22Rv1 (cell line): ENCODE measurements at regions not wholly inside any gene's neighbourhood (a gene's known extent, or its start where the extent isn't known, plus 50 kb on each side); places are given as distances from the start of the nearest gene placed in this dataset.

Experiments used
- H3K27ac ChIP-seq: fragments of 450-650 bp; 2 replicates; pipeline ENCODE4 v1.5.1; 2017
- ZFX ChIP-seq: fragments of 450-650 bp; IDR thresholded peaks from 2 replicates; pipeline ENCODE4 v1.6.1; 2017; ENCODE audit warnings: antibody characterized with exemption, borderline replicate concordance
- TF ChIP-seq, protein P1 (sequence below): fragments of 450-650 bp; IDR thresholded peaks from 2 replicates; pipeline ENCODE4 v1.5.1; 2017; ENCODE audit warnings: mild to moderate bottlenecking

DNA sequence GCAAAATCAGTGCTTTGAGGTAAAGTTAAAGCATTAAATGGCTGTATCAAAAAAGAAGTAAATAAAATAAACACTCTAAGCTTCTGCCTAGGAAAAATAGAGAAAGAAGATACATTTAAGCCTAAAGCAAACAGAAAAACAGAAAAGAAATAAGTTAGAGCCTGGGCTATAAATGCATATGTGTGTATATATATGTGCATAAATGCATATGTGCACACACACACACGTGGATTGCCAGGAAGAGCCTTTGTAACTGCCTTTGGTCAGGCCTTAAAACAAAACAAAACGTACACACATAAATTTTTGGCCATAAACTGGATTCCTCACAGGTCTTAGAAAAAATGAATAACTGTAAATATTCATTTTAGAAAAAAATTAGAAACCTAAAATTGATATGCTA lies 925.8 kb downstream of the MRPL39 start:
- H3K27ac ChIP-seq = no peak overlapping the region
- TF ChIP-seq ZFX = no peak
- TF ChIP-seq, protein P1, sequence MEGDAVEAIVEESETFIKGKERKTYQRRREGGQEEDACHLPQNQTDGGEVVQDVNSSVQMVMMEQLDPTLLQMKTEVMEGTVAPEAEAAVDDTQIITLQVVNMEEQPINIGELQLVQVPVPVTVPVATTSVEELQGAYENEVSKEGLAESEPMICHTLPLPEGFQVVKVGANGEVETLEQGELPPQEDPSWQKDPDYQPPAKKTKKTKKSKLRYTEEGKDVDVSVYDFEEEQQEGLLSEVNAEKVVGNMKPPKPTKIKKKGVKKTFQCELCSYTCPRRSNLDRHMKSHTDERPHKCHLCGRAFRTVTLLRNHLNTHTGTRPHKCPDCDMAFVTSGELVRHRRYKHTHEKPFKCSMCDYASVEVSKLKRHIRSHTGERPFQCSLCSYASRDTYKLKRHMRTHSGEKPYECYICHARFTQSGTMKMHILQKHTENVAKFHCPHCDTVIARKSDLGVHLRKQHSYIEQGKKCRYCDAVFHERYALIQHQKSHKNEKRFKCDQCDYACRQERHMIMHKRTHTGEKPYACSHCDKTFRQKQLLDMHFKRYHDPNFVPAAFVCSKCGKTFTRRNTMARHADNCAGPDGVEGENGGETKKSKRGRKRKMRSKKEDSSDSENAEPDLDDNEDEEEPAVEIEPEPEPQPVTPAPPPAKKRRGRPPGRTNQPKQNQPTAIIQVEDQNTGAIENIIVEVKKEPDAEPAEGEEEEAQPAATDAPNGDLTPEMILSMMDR = no peak

DNA sequence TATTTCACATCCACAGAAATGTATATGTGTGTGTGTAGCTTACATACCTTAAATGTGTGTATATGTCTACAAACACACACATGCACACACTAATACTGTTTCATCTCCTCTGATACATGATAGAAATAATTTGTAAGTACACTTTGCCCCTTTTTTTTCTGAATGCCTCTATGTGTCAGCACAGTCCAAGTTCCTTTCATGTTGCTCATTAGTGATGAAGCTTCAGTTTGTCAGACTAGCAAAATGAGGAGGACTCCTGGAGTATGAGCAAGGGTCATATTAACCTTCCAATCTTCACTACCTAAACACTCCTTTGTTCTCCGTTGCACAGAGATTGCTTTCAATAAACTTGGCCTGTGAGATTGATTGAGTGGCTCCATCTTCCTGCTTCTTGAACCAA lies 935.4 kb downstream of the MRPL39 start:
- TF ChIP-seq, protein P1 = no peak
- TF ChIP-seq ZFX = no peak
- H3K27ac ChIP-seq = no peak overlapping the region

GRCh38 chr21:24658926-24659325 lies 948.4 kb downstream of the MRPL39 start:
- TF ChIP-seq, protein P1 = no peak
- no peak for TF ChIP-seq ZFX
- H3K27ac ChIP-seq = no peak overlapping the region

DNA sequence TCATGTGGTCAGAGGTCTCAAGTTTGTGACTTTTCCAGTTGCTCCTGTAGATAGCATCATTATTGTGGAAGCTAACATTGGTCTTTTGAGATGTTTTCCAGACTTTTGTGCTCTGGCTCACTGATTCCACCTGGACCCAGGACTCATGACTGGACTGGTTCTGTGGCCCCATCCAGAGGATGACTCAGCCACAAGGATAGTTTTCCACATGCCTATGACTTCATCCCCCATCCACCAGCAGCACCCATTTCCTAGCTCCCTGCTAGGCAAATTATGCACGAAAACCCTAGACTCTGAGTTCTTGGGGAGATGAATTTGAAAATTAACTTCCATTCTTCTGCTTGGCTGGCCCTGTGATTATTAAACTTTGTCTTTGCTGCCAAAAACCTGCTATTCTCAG lies 949.3 kb downstream of the MRPL39 start:
- TF ChIP-seq ZFX = no peak
- TF ChIP-seq, protein P1 = no peak
- no peak overlapping the region for H3K27ac ChIP-seq

- H3K27ac ChIP-seq = no peak overlapping the region
- no peak for TF ChIP-seq ZFX
- TF ChIP-seq, protein P1 = no peak
Observed at GRCh38 chr21:24649691-24650090, 957.6 kb downstream of the MRPL39 start.

- H3K27ac ChIP-seq = no peak overlapping the region
- no peak for TF ChIP-seq ZFX
- TF ChIP-seq, protein P1 = no peak
Observed at GRCh38 chr21:24636696-24637095, 970.6 kb downstream of the MRPL39 start.

DNA sequence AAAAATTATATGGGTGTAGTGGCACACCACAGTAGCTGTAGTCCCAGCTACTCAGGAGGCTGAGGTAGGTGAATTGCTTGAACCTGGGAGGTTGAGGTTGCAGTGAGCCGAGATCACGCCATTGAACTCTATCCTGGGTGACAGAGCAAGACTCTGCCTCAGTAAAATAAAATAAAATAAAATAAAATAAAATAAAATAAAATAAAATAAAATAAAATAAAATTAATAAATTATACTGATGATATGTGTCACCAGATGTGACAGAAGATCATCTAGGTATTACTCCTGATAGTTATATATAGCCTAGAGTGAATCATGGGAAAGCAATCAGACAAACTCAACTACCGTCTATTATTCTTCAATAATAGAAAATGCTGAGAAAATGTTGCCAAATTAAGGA lies 972.5 kb downstream of the MRPL39 start:
- H3K27ac ChIP-seq = no peak overlapping the region
- TF ChIP-seq, protein P1 = no peak
- no peak for TF ChIP-seq ZFX
